A673 (cell line): ENCODE measurements at regions not wholly inside any gene's neighbourhood (a gene's known extent, or its start where the extent isn't known, plus 50 kb on each side); places are given as distances from the start of the nearest gene placed in this dataset.

ENCODE experiments used
- BruUV-seq: library from RNA; stranded (reverse); fragments of 400-500 nt; replicated peaks from 2 replicates; lab custom pipeline; 2021; lab: Mats Ljungman, UMichigan
- CTCF ChIA-PET: fragments of 300-600 bp; sonication (Branson Sonifier 250); formaldehyde crosslinking; loops from one replicate; lab custom pipeline; 2022; ENCODE audit warnings: antibody characterized with exemption; lab: Charles Lee
- POLR2A ChIA-PET: fragments of 300-600 bp; sonication (Branson Sonifier 250); formaldehyde crosslinking; loops from one replicate; lab custom pipeline; 2022; ENCODE audit warnings: antibody characterized with exemption; ENCODE audit not compliant: low non-redundant PET; lab: Charles Lee
- DNase-seq: peaks from one replicate; pipeline ENCODE4 v3.0.0-alpha.2; 2015; ENCODE audit warnings: low spot score
- H3K27ac ChIP-seq: fragments of 200-600 bp; sonication (generic); 2 replicates; pipeline ENCODE4 v1.5.1; 2016; ENCODE audit warnings: mixed run types, low read depth, mild to moderate bottlenecking, mixed read lengths, antibody characterized with exemption, low read length; ENCODE audit not compliant: poor library complexity, severe bottlenecking
- H3K27me3 ChIP-seq: fragments of 200-600 bp; sonication (generic); replicated peaks from 2 replicates; pipeline ENCODE4 v1.6.1; 2017; ENCODE audit warnings: mixed run types, low read depth, mild to moderate bottlenecking, mixed read lengths, antibody characterized with exemption, low read length; ENCODE audit not compliant: insufficient read depth, poor library complexity
- H3K36me3 ChIP-seq: fragments of 200-600 bp; sonication (generic); 2 replicates; pipeline ENCODE4 v1.6.1; 2016; ENCODE audit warnings: mixed run types, mild to moderate bottlenecking, mixed read lengths, antibody characterized with exemption, low read length; ENCODE audit not compliant: insufficient read depth, poor library complexity, severe bottlenecking
- H3K4me1 ChIP-seq: fragments of 200-600 bp; sonication (generic); 2 replicates; pipeline ENCODE4 v1.6.1; 2017; ENCODE audit warnings: mixed run types, mild to moderate bottlenecking, mixed read lengths, antibody characterized with exemption, low read length; ENCODE audit not compliant: insufficient read depth, poor library complexity, severe bottlenecking
- H3K4me3 ChIP-seq: fragments of 200-600 bp; sonication (generic); 2 replicates; pipeline ENCODE4 v1.5.1; 2016; ENCODE audit warnings: low read depth, mixed run types, mild to moderate bottlenecking, mixed read lengths, low read length; ENCODE audit not compliant: poor library complexity, severe bottlenecking
- H3K9me3 ChIP-seq: fragments of 200-600 bp; sonication (generic); 2 replicates; pipeline ENCODE4 v1.6.1; 2016; ENCODE audit warnings: mixed run types, low read depth, mild to moderate bottlenecking, mixed read lengths, antibody characterized with exemption, low read length; ENCODE audit not compliant: poor library complexity, severe bottlenecking
- CTCF ChIP-seq: fragments of 300-800, 200-600 bp; sonication (generic); conservative IDR thresholded peaks from 2 replicates; pipeline ENCODE4 v1.5.1; 2017; ENCODE audit warnings: low read depth, mild to moderate bottlenecking, antibody characterized with exemption, low read length, moderate library complexity, mixed read lengths
- EZH2 ChIP-seq: fragments of 200-600 bp; sonication (generic); IDR thresholded peaks from 2 replicates; pipeline ENCODE4 v1.6.1; 2017; ENCODE audit warnings: borderline replicate concordance, low read depth, mild to moderate bottlenecking, mixed read lengths, antibody characterized with exemption, low read length; ENCODE audit not compliant: poor library complexity, severe bottlenecking
- intact Hi-C: fragments of 100-400 bp; cut with micrococcal nuclease; formaldehyde crosslinking; loops from one replicate; pipeline ENCODE4 v1.10.0; 2022; ENCODE audit not compliant: unreplicated experiment

GRCh38 chr2:183812091-183812490 is 687.8 kb downstream of the NUP35 start:
- intact Hi-C loops: no loop called here
- ChIA-PET POLR2A (no interaction called here), CTCF (no interaction called here)
- H3K36me3 ChIP-seq: no peaks in the 10 kb centered on the region
- no peaks in the 10 kb centered on the region for H3K4me1 ChIP-seq
- H3K9me3 ChIP-seq: no peaks in the 10 kb centered on the region
- no TSS peak for BruUV-seq
- no peak overlapping the region for H3K27ac ChIP-seq
- H3K4me3 ChIP-seq: no peak overlapping the region
- no peaks in the 10 kb centered on the region for H3K27me3 ChIP-seq
- TF ChIP-seq EZH2: no peak
- TF ChIP-seq CTCF: no peak
- DNase-seq: no peak

GRCh38 chr2:183825710-183826109 is 701.5 kb downstream of the NUP35 start:
- no TSS peak for BruUV-seq
- Histone ChIP-seq H3K4me1 (no peaks in the 10 kb centered on the region), H3K9me3 (peaks cover 18% of the 10 kb centered on the region), H3K4me3 (no peak overlapping the region), H3K36me3 (no peaks in the 10 kb centered on the region), H3K27ac (no peak overlapping the region), H3K27me3 (no peaks in the 10 kb centered on the region)
- ChIA-PET POLR2A (no interaction called here), CTCF (no interaction called here)
- no peak for DNase-seq
- intact Hi-C loops: no loop called here
- TF ChIP-seq CTCF (no peak), EZH2 (no peak)

GRCh38 chr2:183829931-183830330 is 705.7 kb downstream of the NUP35 start:
- Histone ChIP-seq H3K4me3 (no peak overlapping the region), H3K27me3 (no peaks in the 10 kb centered on the region), H3K9me3 (peaks cover 13% of the 10 kb centered on the region), H3K27ac (no peak overlapping the region), H3K36me3 (no peaks in the 10 kb centered on the region), H3K4me1 (no peaks in the 10 kb centered on the region)
- BruUV-seq: no TSS peak
- CTCF ChIA-PET: no interaction called here
- DNase-seq: no peak
- TF ChIP-seq EZH2 (no peak), CTCF (no peak)
- intact Hi-C loops: no loop called here
- POLR2A ChIA-PET: no interaction called here
